ENCODE measurements at regions not wholly inside any gene's neighbourhood (a gene's known extent, or its start where the extent isn't known, plus 50 kb on each side); places are given as distances from the start of the nearest gene placed in this dataset.

DNA sequence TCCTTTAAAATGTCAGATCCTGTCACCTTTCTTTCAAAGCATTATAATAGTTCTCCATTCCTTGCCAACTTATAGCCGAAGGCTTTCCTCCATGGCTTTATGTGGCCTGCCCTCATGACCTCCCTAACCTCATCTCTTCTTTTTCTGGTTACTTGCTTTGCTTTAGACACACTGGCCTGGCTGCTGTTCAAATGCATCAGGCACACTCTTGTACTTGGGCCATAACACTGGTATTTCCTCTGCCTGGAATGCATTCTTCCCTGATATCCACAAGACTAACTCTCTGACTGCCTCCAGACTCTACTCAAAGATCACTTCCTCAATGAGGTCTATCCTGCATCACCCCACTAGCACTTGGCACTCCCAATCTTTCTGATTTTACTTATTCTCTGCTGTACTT is 710.3 kb downstream of the KCNA4 start:
- no peak for DNase-seq (ENCODE audit: low spot score)

DNA sequence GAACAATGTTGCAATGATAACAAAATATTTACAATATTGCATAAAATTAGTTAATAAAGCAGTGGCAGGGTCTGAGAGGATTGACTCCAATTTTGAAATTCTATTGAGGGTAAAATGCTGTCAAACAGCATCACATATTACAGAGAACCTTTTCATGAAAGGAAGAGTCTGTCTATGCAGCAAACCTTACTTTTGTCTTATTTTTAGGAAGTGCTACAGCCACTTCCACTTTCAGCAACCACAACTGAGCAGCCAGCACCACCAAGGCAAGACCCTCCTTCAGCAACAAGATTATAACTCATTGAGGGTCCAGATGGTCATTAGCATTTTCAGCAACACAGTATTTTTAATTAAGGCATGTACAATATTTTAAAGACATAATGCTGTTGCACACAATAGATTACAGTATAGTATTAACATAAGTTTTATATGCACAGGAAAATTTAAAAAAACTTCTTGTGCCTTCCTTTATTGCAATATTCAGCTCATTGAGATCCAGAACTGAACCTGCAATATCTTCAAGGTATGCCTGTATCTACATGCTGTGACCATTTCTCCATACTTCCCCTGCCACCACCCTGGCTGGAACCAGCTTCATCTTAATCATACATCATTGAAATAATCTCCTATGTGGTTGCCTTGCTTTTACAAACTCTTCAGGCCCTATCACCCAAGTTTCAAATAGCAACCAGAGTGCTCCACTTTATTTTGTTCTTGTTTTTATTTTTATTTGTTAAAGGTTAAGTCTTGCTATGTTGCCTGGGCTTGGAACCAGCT is 711.2 kb downstream of the KCNA4 start:
- no peak for DNase-seq (ENCODE audit: low spot score)

DNA sequence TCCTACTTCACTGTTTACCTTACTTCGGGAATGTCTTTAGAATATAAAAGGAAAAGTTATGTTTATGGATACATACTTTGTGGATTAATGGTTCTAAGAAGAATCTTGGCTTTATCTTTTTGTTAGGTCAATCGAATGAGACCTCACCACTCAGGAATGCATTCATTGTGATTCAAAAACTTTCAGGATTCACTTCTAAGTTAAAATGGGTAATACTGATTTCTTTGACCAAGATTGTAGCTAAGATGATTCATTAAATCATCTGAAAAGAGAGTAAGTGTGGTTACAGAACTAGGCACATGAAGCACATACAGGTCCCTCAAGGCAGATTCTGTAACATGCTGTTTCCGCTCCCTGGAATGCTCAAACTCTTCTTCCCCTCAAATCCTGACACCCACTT is 716.4 kb downstream of the KCNA4 start:
- no peak for DNase-seq (ENCODE audit: low spot score)

DNA sequence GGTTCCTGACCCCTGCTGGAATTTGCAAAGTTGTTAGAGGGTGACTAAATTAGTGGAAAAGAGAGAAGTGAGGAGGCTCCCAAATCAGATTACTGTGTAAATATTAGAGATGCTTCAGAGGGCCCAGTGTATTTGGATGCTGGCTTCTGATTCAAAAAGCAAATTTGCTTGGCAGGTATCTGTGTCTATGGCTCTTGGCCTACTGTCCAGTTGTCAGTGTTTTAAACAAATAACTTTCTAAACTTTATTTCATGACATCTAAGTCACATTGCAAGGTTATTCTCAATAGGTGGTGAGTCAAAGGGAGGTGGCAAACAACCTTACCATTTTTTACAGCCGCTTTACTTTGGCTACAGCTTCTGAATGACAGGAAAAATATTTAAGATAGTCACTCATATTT is 720.1 kb downstream of the KCNA4 start:
- DNase-seq (ENCODE audit: low spot score), result no peak

DNA sequence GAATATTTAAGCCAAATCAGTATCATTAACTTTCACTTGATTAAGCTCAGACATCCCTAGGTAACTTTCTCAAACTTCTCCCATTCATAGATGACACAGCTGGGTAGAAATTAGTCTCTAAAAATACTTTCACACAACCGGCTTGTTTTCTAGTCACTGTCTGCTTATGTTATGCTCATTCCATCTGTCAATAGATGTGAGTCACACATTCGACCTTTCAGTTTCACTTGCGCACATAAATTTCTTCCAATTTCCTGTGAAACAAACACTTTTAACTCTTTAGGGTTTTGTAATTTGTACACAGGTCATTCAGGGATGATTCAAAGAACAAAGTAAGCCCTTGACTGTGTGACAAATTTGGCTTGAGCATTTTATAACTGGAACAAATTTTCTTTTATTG is 723.0 kb downstream of the KCNA4 start:
- no peak for DNase-seq (ENCODE audit: low spot score)

DNA sequence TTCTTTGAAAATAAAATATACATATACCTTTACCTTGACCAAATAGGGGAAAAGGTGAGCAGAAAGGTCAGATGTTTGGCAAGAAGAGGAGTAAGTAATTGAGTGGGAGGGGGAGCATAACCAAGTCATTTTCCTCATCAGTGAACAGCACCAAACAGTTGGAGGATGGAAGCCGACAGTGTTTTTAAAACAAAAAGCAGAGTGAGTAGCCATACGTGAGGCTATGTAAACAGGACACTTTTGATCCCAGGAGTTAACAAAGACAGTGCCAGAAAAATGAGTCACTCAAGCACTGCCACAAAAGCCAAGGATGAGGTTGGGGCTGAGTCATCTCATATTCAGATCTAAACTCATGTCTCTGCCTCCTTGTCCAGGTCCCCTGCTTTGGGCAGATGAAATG is 734.7 kb downstream of the KCNA4 start:
- DNase-seq (ENCODE audit: low spot score), result peak; percentile 70

DNA sequence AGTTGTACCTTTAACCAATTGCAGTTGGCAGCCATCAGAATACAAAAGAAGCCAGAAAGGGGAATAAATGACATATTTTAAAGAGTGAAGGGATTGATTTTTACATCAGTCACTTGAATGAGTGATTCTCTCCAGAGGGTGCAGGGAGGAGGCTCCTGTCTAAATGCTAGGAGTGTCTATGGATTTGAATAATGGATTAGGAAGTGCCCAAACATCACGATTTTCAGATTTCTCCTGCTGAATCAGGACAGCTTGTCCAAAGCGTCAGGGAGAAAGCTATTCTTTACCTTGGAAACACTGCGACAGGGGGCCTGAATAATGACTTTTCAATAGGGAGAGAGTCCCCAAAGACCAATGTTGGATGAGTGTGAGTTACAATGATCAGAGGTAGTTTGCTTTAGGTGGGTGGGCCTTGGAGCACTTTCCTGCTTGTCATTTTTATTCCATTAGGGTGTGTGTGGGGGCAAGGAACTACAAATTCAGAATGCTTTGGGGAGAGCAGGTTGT is 735.5 kb downstream of the KCNA4 start:
- DNase-seq (ENCODE audit: low spot score), result no peak

DNA sequence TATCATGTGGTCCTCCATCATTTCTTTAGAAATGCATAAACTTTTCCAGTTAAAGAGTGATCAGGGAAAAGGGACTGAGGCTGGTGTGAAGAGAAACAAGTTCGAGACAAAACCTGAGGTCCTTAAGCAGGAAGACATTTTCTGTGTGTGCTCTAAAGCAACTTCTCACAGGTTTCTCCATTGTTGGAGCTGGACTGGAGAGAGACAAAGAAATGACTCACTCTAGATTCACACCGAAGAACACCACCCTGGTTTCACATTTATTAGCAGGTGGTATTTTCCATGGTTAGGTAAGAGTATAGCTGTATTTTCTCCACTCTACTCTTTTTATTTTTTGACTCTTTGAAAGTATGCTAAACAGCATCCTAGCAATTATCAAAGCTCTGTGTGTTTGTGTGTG is 736.4 kb downstream of the KCNA4 start:
- DNase-seq (ENCODE audit: low spot score), result no peak

DNA sequence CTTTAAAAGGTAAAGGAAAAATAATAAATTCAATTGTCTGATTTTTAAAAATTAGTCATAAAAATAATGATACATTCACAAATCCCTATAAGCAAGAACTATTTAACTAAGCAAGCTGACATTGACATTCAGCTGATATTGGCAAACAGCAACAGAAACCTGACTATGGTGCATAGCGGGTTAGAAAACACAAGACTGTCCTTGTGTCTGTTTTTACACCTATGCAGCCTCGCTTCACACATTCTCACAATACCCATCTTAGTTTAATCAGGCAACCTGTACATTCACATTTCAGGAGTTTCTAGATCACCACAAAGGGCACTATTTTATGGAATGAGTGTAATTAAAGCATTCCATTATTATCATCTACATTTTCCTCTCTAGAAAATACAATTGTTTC is 737.1 kb downstream of the KCNA4 start:
- DNase-seq (ENCODE audit: low spot score), result no peak

DNA sequence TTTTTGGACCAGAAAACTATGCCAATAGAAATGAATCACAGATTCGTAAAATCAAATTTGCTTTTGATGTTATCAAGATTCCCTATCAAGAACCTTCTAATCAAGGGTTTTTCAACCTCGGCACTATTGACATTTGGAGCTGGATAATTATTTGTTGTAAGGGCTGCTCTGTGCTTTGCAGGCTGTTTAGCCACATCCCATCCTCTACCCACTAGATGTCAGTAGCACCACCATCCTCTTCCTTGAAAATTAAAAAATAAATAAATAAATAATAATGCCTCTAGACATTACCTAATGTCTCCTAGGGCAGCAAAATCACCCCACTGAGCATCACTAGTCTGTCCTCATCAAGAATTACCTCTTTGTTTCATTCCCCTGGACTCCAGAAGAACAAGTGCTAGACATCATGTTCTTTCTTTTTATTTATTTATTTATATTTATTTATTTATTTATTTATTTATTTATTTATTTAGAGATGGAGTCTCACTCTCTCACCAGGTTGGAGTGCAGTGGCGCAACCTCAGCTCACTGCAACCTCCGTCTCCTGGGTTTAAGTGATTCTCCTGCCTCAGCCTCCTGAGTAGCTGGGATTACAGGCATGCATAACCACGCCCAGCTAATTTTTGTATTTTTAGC is 744.7 kb downstream of the KCNA4 start:
- peak; percentile 30 for DNase-seq (ENCODE audit: low spot score)

DNA sequence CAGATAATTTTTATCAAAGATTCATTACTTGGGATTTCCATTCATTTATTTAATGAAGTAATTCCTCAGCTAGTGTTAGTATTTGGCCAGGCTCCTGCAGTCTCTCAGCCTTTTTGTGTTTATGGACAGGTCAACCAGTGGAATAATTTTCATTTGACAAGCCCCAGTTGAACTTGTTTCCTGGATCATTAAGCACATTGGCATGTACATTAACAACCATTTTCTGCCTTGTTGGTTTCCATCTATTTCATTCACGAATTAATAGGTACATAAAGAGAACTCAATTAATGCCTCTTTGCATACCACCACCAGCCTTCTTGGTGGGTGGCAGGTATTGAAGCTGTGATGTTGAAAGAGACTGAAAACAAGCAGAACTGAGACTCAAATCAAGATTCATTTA is 745.2 kb downstream of the KCNA4 start:
- no peak for DNase-seq (ENCODE audit: low spot score)

DNA sequence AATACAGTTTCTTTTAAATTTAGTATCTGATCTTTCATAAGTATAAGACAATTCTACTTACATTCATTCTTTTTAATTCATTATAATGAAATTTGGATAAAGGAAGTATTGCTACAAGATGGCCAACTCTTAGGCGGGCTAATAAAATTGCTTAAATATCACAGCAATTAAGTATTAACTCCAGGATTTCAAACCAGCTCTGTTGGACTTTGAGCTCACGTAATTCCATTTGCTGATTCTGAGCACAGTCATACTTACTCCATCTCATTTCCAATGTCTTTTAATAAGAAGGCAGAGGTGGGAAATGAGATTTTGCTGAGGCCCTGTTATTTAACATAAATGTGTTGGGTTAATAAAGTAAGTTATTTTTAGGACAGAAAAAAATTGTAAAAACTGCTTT is 748.1 kb downstream of the KCNA4 start:
- DNase-seq (ENCODE audit: low spot score), result no peak

DNA sequence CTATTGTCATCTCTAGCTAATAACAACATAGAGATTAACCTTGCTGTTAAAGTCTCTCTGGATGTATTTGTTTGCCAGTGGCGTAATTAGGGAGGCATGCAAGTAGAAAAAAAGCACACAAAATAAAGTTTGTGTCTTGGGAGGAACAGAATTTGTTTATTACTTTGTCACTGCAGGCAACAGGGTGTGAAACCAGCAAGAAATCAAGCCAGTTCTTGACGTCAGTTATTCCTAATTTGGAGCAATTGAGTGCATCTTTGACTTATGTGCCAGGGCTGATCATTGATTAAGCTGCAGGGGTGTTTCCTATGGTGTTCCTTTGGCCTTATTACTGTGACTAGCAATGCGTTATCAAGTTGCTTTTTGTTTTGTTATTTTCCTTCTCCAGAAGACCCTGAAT is 751.0 kb downstream of the KCNA4 start:
- DNase-seq (ENCODE audit: low spot score), result no peak

DNA sequence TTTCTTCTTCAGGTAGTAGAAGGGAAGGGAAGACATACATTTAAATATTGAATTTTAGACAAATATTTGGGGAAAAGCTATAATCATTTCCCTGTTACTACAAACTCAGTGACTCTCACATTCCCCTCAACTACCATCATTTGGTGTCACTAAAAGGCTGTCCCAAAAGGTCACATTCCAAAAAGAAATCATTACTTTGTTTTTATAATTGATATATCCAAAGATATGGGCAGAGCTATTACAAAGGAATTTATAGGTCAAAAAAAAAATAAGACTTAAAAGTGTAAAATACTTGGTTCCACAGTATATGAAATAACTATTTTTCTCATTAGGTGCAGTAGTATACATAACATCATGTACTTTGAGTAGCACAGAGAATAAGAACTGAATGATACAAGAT is 751.4 kb downstream of the KCNA4 start:
- no peak for DNase-seq (ENCODE audit: low spot score)

DNA sequence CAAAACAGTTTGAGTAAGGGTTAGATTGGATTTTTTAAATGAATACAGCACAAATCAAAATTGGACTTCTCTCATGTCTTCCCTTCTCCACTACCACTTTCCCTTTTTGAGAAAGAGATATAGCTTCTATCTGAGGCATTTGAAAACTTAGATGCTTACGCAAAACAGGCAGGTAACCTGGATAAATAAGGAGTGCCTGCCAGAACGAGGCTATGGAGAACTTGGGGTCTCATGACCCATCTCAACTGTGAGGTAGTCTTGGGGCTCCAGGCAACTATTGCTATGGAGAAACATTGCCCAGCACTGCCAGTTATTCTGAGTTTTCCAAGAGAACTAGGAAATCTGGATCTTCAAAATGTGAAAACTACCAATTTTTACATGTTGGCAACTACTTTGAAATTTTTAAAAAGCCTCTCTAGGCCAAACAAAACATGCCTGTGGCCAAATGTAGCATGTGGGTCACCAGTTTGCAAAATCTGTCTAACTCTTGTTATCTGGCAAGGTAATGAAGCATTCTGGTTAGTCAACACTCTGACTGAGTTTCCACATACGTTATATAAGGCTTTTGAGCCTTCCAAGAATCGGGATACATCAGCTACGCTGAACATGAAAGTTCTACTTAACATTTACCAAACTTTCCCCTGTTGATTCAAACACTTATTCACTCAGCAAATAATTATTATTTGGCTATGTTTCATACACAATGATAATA is 752.7 kb downstream of the KCNA4 start:
- no peak for DNase-seq (ENCODE audit: low spot score)

DNA sequence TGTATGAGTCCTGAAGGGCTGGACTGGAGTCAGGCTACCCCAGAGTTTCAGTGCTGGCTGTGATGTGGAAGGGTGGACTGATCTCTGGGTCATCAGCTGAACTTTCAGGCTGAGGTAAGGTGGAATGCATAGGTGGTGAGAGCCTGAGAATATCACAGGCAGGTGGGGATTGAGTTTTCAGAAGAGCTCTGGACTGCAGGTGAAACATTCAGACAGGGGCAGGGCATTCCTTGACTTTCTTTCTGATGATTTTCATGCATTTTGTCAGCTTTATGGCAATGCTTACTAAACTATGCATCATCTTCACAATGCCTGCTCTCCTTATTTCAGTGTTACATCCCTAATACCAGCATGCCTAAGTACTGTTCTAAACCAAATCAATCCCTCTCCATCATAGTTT is 755.0 kb downstream of the KCNA4 start:
- DNase-seq (ENCODE audit: low spot score), result no peak

DNA sequence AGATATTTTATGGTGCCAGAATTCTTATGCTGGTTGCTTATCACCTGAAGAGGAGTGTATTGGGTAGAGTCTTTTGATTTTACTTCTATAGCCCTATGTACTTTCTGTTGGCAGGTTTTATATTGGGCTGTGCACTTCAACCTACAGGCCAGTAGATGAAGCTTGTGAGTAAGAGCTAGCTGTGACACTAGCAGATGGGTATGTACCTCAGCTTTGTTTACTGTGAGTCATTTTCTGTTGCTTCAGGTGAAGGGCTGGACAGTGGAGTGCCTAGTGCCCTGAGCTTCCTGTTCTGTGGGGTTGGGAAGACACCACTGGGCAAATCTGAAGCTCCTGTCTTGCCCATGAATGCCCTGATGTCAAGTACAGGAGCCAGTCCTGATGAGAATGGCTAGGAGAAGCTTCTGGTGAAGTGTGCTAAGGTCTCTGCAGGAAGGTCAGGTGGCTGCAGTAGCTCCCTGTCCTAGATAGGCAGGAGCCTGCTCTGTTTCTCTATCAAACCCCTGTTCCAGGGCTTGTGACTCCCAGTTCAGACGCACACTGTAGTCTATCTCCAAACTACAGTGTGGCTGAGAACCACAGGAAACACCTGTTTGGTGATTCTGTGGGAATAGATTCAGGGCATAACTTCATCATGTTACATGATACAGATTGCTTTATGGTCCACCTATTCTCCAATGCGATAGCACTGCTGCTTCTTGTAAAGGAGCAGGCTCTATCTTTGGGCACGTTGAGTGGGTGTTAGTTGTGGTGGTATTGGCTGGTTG is 755.7 kb downstream of the KCNA4 start:
- DNase-seq (ENCODE audit: low spot score), result peak; percentile 48

DNA sequence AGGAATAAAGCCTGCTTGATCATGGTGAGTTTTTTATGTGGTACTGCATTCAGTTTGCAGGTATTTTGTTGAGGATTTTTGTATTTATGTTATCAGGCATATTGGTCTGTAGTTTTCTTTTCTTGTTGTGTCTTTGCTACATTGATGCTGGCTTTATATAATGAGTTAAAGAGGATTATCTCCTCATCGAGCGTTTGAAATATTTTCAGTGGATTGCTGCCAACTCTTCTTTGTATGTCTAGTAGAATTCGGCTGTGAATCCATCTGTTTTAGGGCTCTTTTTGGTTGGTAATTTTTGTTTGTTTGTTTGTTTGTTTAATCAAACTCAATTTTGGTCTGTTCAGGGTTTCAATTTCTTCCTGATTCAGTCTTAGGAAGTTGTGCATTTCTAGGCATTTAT is 758.4 kb downstream of the KCNA4 start:
- DNase-seq (ENCODE audit: low spot score), result no peak

DNA sequence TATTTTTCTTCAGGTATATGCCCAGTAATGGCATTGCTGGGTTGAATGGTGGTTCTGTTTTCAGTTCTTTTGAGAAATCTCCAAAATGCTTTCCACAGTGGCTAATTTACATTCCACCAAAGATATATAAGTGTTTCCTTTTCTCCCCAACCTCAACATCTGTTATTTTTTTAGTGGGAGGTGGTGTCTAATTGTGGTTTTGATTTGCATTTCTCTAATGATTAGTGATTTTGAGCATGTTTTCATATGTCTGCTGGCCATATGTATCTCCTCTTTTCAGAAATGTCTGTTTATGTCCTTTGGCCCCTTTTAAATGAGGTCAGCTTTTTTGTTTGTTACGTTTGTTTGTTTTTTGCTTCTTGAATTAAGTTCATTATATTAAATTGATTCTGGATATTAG is 760.2 kb downstream of the KCNA4 start:
- no peak for DNase-seq (ENCODE audit: low spot score)

DNA sequence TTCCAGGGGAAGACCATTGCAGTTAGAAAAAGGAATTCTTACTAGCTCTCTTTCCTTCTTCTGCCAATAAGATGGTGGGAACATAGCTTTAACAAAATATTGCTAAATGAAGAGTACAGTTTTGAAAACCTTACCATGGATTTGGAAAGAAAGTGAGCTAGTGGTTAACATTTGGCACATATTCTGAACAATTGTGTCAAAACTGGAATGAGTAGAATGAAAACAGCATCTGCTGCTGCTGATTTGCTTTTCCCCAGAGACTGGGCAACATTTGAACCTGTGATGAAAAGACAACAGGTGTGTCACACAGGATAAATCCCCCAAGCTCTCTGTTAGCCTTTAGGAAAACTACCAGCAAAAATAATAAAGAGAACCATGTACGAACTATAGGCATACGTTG is 761.4 kb downstream of the KCNA4 start:
- DNase-seq (ENCODE audit: low spot score), result no peak

DNA sequence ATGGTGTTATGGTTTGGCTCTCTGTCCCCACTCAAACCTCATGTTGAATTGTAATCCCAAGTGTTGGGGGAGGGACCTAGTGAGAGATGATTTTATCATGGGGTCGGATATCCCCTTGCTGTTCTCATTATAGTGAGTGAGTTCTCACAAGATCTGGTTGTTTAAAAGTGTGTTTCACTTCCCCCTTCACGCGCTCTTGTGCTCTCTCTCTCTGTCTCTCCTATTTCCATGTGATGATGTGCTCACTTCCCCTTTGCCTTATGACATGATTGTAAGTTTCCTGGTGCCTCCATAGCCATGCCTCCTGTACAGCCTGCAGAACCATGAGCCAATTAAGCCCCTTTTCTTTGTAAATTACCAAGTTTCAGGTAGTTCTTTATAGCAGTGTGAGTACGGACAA is 765.1 kb downstream of the KCNA4 start:
- DNase-seq (ENCODE audit: low spot score), result no peak

DNA sequence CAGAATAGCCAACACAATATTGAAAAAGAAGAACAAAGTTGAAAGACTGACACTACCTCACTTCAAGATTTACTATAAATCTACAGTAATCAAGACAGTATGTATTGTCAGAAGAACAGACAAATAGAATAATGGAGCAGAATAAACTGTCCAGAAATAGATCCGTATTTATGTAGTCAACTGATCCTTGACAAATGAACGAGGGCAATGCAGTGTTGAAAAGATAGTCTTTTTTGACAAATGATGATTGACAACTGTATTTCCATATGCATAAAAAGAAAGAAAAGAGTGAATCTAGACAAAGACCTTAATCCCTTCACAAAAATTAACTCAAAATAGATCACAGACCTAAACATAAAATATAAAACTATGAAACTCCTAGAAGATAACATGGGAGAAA is 767.1 kb downstream of the KCNA4 start:
- DNase-seq (ENCODE audit: low spot score), result no peak

Data from SW480 (cell line).